ENCODE measurements at regions not wholly inside any gene's neighbourhood (a gene's known extent, or its start where the extent isn't known, plus 50 kb on each side); places are given as distances from the start of the nearest gene placed in this dataset.

DNA sequence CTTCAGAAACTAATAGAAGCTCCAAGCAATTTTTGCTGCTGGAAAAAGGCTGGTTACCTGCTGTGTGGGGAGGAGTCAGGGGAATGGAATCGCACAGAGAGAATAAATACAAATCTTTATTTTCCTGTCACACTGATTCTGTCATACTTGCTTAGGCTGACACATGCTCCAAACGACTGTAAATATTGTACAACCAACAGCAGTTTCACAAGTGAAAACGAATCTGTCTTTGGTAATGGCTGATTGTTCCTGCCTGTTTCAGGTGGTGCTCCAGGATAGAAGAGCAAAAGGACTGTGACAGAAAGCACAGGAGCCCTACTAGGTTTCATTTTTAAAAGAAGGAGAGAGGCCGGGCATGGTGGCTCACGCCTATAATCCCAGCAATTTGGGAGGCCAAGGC, 125.5 kb upstream of the DCLK2 start:
- BruUV-seq (replicated peaks) = no TSS peak
- no peaks in the 10 kb centered on the region for H3K36me3 ChIP-seq (replicated peaks in 1 of 2; ENCODE audit: control insufficient read depth in 1 of 2, insufficient read depth in 2 of 2, low read length in 2 of 2)
- CTCF ChIA-PET (ENCODE audit: low intra/inter-chr PET ratio, low total read pairs) = no interaction called here
- DNase-seq (ENCODE audit: low spot score) (no peak), ATAC-seq (no peak), FAIRE-seq (no peak)
- no peak overlapping the region for H2AFZ ChIP-seq (ENCODE audit: low read length)
- in situ Hi-C loops (cut with HindIII; ENCODE audit: extremely low pct_ligation_motif_present, low pct_unique_long_range_greater_than_20kb) = no loop called here
- no peaks in the 10 kb centered on the region for H3K79me2 ChIP-seq (ENCODE audit: insufficient read depth, low read length)
- H3K4me2 ChIP-seq (ENCODE audit: low read depth, low read length) = no peak overlapping the region
- H3K4me3 ChIP-seq (replicated peaks in 1 of 3; ENCODE audit: insufficient read depth in 1 of 3, low read depth in 2 of 3, low read length in 3 of 3) = no peak overlapping the region
- H3K27me3 ChIP-seq (ENCODE audit: control insufficient read depth in 1 of 2, insufficient read depth in 2 of 2, low read length in 2 of 2) = no peaks in the 10 kb centered on the region
- no peak overlapping the region for H3K9ac ChIP-seq (ENCODE audit: insufficient read depth, low read depth, low read length)
- intact Hi-C loops (cut with micrococcal nuclease; ENCODE audit: unreplicated experiment) = no loop called here
- H3K9me3 ChIP-seq (ENCODE audit: low read length) = no peaks in the 10 kb centered on the region
- POLR2A ChIA-PET = no interaction called here
- 3% methylated on average over 5 of the region's 5 CpGs for WGBS (ENCODE audit: low lambda C conversion rate)
- H4K20me1 ChIP-seq (ENCODE audit: insufficient read depth, low read length) = no peaks in the 10 kb centered on the region
- no peaks in the 10 kb centered on the region for H3K4me1 ChIP-seq (ENCODE audit: insufficient read depth, low read length)
- no peak overlapping the region for H3K27ac ChIP-seq (ENCODE audit: extremely low read length, insufficient read depth, low read length)
- TF ChIP-seq, protein P1, sequence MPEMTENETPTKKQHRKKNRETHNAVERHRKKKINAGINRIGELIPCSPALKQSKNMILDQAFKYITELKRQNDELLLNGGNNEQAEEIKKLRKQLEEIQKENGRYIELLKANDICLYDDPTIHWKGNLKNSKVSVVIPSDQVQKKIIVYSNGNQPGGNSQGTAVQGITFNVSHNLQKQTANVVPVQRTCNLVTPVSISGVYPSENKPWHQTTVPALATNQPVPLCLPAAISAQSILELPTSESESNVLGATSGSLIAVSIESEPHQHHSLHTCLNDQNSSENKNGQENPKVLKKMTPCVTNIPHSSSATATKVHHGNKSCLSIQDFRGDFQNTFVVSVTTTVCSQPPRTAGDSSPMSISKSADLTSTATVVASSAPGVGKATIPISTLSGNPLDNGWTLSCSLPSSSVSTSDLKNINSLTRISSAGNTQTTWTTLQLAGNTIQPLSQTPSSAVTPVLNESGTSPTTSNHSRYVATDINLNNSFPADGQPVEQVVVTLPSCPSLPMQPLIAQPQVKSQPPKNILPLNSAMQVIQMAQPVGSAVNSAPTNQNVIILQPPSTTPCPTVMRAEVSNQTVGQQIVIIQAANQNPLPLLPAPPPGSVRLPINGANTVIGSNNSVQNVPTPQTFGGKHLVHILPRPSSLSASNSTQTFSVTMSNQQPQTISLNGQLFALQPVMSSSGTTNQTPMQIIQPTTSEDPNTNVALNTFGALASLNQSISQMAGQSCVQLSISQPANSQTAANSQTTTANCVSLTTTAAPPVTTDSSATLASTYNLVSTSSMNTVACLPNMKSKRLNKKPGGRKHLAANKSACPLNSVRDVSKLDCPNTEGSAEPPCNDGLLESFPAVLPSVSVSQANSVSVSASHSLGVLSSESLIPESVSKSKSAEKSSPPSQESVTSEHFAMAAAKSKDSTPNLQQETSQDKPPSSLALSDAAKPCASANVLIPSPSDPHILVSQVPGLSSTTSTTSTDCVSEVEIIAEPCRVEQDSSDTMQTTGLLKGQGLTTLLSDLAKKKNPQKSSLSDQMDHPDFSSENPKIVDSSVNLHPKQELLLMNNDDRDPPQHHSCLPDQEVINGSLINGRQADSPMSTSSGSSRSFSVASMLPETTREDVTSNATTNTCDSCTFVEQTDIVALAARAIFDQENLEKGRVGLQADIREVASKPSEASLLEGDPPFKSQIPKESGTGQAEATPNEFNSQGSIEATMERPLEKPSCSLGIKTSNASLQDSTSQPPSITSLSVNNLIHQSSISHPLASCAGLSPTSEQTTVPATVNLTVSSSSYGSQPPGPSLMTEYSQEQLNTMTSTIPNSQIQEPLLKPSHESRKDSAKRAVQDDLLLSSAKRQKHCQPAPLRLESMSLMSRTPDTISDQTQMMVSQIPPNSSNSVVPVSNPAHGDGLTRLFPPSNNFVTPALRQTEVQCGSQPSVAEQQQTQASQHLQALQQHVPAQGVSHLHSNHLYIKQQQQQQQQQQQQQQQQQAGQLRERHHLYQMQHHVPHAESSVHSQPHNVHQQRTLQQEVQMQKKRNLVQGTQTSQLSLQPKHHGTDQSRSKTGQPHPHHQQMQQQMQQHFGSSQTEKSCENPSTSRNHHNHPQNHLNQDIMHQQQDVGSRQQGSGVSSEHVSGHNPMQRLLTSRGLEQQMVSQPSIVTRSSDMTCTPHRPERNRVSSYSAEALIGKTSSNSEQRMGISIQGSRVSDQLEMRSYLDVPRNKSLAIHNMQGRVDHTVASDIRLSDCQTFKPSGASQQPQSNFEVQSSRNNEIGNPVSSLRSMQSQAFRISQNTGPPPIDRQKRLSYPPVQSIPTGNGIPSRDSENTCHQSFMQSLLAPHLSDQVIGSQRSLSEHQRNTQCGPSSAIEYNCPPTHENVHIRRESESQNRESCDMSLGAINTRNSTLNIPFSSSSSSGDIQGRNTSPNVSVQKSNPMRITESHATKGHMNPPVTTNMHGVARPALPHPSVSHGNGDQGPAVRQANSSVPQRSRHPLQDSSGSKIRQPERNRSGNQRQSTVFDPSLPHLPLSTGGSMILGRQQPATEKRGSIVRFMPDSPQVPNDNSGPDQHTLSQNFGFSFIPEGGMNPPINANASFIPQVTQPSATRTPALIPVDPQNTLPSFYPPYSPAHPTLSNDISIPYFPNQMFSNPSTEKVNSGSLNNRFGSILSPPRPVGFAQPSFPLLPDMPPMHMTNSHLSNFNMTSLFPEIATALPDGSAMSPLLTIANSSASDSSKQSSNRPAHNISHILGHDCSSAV (CRISPR knock-in tag; IDR thresholded peaks at IDR 0.05; ENCODE audit: borderline replicate concordance) = no peak
- TF ChIP-seq SMYD3 (CRISPR knock-in tag; IDR thresholded peaks at IDR 0.05) = no peak
- TF ChIP-seq, protein P2, sequence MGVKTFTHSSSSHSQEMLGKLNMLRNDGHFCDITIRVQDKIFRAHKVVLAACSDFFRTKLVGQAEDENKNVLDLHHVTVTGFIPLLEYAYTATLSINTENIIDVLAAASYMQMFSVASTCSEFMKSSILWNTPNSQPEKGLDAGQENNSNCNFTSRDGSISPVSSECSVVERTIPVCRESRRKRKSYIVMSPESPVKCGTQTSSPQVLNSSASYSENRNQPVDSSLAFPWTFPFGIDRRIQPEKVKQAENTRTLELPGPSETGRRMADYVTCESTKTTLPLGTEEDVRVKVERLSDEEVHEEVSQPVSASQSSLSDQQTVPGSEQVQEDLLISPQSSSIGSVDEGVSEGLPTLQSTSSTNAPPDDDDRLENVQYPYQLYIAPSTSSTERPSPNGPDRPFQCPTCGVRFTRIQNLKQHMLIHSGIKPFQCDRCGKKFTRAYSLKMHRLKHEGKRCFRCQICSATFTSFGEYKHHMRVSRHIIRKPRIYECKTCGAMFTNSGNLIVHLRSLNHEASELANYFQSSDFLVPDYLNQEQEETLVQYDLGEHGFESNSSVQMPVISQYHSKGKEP (CRISPR knock-in tag; IDR thresholded peaks at IDR 0.05) = no peak
- TF ChIP-seq ZFP82 (CRISPR knock-in tag; IDR thresholded peaks at IDR 0.05; ENCODE audit: borderline replicate concordance) = no peak
- no peak for TF ChIP-seq SMARCE1 (IDR thresholded peaks at IDR 0.05; ENCODE audit: borderline replicate concordance)
- TF ChIP-seq, protein P3, sequence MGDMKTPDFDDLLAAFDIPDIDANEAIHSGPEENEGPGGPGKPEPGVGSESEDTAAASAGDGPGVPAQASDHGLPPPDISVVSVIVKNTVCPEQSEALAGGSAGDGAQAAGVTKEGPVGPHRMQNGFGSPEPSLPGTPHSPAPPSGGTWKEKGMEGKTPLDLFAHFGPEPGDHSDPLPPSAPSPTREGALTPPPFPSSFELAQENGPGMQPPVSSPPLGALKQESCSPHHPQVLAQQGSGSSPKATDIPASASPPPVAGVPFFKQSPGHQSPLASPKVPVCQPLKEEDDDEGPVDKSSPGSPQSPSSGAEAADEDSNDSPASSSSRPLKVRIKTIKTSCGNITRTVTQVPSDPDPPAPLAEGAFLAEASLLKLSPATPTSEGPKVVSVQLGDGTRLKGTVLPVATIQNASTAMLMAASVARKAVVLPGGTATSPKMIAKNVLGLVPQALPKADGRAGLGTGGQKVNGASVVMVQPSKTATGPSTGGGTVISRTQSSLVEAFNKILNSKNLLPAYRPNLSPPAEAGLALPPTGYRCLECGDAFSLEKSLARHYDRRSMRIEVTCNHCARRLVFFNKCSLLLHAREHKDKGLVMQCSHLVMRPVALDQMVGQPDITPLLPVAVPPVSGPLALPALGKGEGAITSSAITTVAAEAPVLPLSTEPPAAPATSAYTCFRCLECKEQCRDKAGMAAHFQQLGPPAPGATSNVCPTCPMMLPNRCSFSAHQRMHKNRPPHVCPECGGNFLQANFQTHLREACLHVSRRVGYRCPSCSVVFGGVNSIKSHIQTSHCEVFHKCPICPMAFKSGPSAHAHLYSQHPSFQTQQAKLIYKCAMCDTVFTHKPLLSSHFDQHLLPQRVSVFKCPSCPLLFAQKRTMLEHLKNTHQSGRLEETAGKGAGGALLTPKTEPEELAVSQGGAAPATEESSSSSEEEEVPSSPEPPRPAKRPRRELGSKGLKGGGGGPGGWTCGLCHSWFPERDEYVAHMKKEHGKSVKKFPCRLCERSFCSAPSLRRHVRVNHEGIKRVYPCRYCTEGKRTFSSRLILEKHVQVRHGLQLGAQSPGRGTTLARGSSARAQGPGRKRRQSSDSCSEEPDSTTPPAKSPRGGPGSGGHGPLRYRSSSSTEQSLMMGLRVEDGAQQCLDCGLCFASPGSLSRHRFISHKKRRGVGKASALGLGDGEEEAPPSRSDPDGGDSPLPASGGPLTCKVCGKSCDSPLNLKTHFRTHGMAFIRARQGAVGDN (CRISPR knock-in tag; IDR thresholded peaks at IDR 0.05) = no peak
- no peak for TF ChIP-seq SMAD3 (CRISPR knock-in tag; IDR thresholded peaks at IDR 0.05)
- TF ChIP-seq, protein P4, sequence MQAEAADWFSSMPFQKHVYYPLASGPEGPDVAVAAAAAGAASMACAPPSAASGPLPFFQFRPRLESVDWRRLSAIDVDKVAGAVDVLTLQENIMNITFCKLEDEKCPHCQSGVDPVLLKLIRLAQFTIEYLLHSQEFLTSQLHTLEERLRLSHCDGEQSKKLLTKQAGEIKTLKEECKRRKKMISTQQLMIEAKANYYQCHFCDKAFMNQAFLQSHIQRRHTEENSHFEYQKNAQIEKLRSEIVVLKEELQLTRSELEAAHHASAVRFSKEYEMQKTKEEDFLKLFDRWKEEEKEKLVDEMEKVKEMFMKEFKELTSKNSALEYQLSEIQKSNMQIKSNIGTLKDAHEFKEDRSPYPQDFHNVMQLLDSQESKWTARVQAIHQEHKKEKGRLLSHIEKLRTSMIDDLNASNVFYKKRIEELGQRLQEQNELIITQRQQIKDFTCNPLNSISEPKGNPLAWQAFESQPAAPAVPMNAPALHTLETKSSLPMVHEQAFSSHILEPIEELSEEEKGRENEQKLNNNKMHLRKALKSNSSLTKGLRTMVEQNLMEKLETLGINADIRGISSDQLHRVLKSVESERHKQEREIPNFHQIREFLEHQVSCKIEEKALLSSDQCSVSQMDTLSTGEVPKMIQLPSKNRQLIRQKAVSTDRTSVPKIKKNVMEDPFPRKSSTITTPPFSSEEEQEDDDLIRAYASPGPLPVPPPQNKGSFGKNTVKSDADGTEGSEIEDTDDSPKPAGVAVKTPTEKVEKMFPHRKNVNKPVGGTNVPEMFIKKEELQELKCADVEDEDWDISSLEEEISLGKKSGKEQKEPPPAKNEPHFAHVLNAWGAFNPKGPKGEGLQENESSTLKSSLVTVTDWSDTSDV (CRISPR knock-in tag; IDR thresholded peaks at IDR 0.05) = no peak
